GM18526 (cell line): ENCODE measurements at regions not wholly inside any gene's neighbourhood (a gene's known extent, or its start where the extent isn't known, plus 50 kb on each side); places are given as distances from the start of the nearest gene placed in this dataset.

Source experiments
- POLR2A ChIP-seq: IDR thresholded peaks from 3 replicates; pipeline ENCODE4 v1.6.1; 2011; ENCODE audit not compliant: insufficient read length; ENCODE audit errors: extremely low read depth

DNA sequence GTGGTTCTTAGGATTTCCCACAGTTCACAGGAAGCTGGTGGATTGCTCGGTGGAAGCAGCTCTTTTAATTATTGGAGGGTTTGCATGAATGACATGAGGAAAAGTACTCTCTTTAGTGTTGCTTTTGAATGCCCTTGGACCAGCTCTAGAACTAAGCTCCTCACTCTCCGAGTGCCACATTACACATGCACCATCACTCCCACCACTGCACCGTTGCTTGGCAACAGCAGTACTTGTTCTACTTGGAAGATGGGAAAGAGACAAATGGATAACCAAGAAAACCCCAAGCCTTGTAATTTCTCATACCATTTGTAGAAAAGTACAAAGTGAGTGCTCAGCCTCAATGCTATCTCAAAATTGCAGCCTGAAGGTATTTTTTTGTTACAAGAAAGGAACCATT, 620.2 kb upstream of the BOD1L1 start:
- TF ChIP-seq POLR2A: no peak

- TF ChIP-seq POLR2A: no peak
Measured at GRCh38 chr4:14249226-14249625, 621.7 kb upstream of the BOD1L1 start.

GRCh38 chr4:14254252-14254651, 626.7 kb upstream of the BOD1L1 start:
- TF ChIP-seq POLR2A: no peak

DNA sequence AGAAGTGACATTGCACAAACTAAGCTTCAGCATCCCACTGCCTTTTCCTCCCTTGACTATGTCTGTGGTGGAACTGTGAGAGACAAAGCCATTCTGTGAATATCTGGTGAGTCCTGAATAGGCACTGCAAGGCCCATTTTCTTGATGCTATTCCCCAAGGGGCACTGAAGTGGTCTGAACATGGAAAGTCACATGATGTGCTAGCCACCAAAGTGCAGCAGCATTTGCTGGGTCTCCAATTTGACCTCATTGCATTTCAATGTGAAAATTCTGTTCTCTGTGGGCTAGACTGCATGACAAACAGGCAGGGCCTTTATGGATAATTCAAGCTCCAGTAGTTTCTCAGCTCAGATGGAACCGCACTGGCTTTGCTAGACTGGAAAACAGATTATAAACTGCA, 627.4 kb upstream of the BOD1L1 start:
- no peak for TF ChIP-seq POLR2A

DNA sequence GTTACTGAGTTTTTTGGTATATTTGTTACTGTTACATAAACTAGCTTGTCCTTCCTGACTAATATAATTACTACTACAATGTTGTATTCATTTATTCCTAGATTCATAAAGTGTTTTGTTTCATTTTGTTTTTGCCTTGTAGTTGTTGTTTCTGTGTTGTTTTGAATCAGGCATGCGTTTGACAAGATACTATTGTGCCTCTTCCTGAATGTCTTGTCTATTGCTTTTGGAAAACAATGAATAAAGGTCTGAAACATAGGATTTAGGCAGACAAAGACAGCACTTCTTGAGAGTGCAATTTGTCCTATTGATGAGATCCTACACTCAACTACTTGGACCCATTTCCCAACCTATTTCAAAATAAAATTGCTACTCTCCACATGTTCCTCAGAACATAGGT, 630.4 kb upstream of the BOD1L1 start:
- TF ChIP-seq POLR2A: no peak

DNA sequence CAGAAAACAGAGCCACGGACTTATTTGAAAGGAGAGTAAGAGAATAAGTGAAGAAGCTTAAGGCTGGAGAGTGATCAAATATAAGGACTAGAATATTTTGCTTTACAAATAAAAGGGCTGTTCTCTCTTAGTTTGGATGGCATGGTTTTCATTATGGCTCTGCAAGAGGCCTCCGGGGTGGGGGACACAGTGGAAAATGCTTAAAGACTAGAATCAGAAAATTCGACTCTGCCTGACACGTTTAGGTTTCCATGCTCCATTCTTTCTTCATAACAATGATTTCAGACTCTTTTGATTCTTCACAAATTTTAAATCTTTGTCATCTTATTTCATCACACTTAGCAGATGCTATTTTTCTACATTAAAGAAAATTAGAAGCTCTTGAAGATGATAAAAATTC, 632.4 kb upstream of the BOD1L1 start:
- no peak for TF ChIP-seq POLR2A

DNA sequence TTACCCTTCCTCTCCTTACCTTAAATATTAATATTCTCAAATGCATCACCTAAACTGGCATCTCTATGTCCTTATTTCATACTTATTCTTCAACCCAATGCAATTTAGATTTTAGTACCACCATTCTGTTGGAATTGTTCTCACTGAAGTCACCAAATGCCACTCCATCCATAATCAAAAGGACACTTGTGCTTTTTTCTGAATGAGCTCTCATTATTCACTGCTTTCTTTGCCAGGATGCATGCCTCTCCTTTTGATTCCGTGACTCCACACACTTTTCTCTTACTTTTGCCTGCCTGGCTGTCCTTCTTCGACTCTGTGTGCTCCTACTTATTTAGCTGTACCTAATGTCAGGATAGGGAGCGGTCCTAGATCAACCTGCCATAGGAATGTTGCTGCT, 633.1 kb upstream of the BOD1L1 start:
- TF ChIP-seq POLR2A: no peak

DNA sequence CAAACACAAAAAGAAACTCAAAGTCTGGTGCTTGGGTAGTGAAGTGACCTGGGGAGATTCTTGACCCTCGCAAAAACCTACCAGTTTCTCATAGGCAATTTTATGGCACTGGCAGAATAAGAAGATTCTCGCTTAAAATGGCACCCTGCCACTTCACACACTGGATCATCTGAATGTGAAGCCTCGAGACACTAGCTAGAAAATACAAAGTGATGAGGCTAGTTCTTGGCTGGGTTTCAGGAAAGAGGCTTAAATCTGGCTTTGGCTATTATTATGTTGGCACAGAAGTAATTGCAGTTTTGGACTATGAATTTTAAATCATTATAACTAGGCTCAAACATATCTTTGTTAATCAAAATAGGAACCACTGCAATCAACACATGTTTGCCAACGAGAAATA, 634.7 kb upstream of the BOD1L1 start:
- no peak for TF ChIP-seq POLR2A

DNA sequence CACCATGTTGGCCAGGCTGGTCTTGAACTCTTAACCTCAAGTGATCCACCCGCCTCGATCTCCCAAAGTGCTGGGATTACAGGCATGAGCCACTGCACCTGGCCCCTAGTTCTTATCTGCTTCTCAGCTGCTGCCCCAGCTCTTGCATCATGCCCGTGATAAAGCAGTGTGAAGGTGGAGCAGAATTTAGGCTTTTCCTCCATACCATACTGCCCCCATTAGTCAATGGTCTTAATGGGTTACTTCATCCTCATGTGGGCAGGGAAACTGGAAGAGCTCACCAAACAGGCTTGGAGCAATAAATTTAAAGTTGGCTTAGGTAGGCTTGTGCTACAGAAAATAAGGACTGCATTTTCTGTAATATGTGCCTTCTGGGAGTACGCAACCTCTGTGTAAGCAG, 636.9 kb upstream of the BOD1L1 start:
- TF ChIP-seq POLR2A: no peak

DNA sequence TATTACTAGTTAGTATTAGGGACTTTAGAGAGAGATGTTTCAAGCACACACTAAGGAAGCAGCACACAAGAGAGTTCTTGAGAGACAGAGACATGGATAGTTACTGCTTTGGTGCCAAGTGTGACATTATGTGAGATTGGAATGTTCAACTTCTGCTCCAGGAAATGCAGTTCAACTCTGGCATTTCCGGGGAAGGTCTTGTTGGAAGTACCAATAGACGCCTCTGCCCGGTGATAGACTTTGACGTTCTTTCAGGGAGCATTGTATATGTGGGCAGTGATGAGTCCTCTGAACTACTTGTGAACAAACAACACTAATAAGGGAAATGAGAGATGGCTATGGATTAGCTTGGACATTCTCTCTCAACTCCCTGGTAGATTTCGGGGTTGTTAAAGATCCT, 638.1 kb upstream of the BOD1L1 start:
- TF ChIP-seq POLR2A: no peak

- TF ChIP-seq POLR2A: no peak
Measured at GRCh38 chr4:14267373-14268060, 640.0 kb upstream of the BOD1L1 start.

DNA sequence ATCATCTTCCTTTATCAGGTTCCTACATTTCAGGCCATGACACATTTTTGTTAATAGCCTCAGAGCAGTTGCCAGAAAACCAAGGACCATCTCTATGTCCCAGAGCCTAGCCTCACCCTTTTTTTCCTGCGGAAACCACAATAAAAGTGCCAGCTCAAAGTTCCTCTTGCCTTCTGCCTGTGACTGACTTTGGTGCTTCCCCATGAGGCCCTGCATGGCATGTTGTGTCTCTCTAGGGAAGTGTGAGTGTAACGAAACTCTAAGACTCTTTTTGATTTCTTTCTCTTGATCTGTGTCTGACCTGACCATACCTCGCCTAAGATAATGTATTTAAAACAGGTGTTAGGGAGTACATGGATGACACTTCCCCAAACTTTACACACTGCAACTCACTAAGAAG, 642.3 kb upstream of the BOD1L1 start:
- no peak for TF ChIP-seq POLR2A

GRCh38 chr4:14272206-14272605, 644.7 kb upstream of the BOD1L1 start:
- TF ChIP-seq POLR2A: no peak

DNA sequence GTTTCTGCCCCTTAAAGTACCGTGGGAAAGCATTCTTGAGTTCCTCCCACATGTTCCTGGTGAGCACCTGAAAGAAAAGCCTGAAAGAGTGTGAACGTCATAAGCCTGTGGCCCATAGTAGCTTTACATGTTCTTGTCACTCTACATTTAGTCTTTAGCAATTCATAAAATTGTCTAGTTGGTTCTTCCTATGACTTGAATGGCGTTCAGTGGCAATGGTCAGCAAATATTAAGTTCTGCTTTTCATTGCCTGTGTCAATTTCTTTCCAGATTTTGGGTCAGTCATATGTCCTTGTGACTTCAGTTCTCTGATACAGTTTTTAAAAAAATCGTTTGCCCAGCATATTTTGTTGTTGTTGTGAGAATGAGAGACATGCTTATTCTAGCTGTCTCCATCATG, 650.0 kb upstream of the BOD1L1 start:
- no peak for TF ChIP-seq POLR2A

GRCh38 chr4:14280567-14280966, 653.0 kb upstream of the BOD1L1 start:
- TF ChIP-seq POLR2A: no peak

GRCh38 chr4:14284578-14284977, 657.1 kb upstream of the BOD1L1 start:
- no peak for TF ChIP-seq POLR2A

DNA sequence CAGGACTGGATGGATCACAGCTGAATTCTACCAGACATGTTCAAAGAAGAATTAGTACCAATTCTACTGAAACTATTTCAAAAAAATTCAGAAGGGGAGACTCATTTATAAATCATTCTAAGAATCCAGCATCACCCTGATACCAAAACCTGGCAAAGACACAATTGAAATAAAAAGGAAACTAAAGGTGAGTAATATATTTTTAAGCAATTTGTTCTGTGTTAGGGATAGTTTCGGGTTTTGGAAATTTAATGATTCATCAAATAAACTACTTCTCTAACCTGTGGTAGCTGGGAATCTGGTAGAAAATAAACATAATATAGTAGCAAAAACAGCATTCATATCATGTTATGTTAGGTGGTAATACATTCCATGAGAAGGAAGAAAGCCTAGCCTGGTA, 662.2 kb upstream of the BOD1L1 start:
- TF ChIP-seq POLR2A: no peak
